Posterior vena cava (tissue), 2 donors: ENCODE measurements at regions not wholly inside any gene's neighbourhood (a gene's known extent, or its start where the extent isn't known, plus 50 kb on each side); places are given as distances from the start of the nearest gene placed in this dataset.

ENCODE experiments used
- DNase-seq: peaks from one replicate; pipeline ENCODE4 v3.0.0-alpha.2; 2020; ENCODE audit warnings: low spot score
- intact Hi-C, 2 donors: fragments of 100-400 bp; cut with DNase I; formaldehyde crosslinking; loops; one replicate each; pipeline versions ENCODE4 v1.14.1 to v1.14.2; 2022 to 2023
- donor health status: DM: yes; HTN: yes; CAD: no.
- donor health status: DM: yes; HTN: yes; CAD: no.

GRCh38 chr19:31706691-31707620, 357.7 kb upstream of the TSHZ3 start:
- intact Hi-C loops: no loop called here

DNA sequence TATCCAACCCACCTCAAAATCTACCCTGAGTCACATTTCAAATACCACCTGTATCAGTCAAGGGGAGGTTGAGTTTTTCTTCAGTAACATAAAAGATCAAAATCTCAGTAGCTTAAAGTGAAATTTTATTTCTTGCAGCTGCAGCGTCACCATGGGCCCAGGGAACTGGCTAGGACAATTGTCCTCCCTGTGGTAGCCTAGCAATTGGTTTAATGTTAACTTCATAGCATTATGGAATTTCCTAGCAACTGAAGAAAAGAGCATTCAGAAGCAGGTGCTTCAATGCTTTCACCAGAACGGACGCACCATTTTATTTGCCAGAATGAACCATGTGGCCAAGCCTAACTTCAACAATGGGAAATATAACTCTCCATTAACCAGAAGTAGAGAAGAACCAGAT, 359.3 kb upstream of the TSHZ3 start:
- intact Hi-C loops: no loop called here

More at GRCh38 chr19:31706691-31707620, 357.7 kb upstream of the TSHZ3 start:
- DNase-seq: no peak

DNA sequence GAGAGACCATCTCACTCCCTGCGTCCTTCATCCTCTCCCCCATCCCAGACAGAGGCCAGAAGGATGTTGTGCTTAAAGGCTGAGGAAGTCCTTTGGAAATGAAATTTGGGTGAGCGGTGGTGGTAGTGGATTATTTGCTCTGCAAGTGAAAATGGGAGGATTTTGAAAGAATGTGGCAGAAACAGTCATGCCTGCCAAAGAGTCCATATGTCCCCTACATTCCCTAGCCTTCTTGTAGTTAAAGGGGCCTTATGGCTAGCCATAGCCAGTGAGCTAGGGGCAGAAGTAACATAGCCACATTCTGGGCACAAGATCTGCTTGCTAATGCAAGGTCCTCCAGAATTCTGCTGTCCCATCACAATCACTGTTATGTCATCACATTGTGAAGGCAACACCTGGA, 360.2 kb upstream of the TSHZ3 start:
- intact Hi-C loops: no loop called here
- DNase-seq: no peak

More for the DNA sequence above, 359.3 kb upstream of the TSHZ3 start:
- DNase-seq: no peak

DNA sequence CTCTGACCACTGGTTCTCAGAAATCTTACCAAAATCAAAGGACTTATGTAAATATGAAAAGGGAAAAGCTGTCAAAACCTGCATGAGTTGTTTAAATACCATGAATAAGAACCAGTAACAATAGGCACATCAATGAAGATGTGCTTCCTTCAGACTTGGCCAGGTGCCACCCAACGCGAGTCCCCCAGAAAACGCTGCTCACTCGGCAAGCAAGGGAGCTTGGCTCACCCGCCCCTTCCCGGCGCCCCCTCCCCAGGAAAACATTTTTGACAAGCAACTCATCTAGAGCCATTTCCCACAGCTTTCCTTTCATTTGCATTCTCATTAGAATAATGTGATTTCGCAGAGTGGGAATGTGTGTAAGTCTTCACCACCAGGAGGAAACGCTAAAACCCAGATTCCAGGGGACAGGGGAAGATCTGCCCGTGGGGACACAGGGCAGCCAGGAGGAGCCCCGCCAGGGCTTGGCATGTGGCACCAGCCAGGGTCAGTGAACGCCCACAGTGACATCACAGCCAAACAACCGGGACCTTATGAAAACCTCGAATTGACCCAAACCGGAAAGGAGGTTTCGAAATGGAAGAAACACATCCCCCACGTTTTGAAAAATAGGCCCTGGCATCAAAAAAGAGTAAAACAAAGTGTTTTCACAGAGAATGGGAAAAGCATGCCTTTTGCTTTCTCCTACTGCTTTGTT, 366.2 kb upstream of the TSHZ3 start:
- DNase-seq: no peak
- intact Hi-C loops: no loop called here

GRCh38 chr19:31716826-31717225, 367.6 kb upstream of the TSHZ3 start:
- no peak for DNase-seq
- intact Hi-C loops: no loop called here

DNA sequence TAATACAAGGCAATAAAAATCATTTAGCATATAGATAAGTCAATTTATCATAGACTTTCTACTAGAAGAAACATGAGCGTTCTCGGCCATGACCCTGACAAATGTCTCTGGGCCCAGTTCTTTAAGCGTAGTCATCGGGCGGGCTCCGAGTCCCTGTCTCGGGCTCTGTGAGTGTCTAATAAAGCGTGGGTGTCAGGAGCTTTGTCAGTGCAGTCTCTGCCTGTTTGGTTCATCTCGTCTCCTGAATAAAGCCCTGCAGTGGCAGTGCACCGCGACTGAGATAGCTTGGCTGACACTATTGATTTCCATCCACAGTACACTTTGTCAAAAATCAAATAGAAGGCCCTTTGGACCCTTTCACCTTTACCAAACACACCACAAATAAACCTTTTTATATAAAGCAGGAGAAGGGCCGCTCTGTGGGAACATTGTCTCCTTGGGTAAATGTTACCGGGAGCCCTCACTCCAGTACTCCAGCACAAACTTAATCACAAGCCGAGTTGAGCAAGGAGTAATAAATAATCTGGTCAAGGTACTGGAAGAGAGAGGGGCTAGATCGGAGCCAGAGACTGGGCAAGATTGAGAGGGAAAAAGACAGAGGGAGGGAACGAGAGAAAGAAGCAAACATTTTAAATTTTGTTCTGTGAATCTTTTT, 368.2 kb upstream of the TSHZ3 start:
- intact Hi-C loops: no loop called here

GRCh38 chr19:31718032-31718431, 368.8 kb upstream of the TSHZ3 start:
- intact Hi-C loops: no loop called here
- DNase-seq: no peak

More for the DNA sequence above, 368.2 kb upstream of the TSHZ3 start:
- DNase-seq: no peak

DNA sequence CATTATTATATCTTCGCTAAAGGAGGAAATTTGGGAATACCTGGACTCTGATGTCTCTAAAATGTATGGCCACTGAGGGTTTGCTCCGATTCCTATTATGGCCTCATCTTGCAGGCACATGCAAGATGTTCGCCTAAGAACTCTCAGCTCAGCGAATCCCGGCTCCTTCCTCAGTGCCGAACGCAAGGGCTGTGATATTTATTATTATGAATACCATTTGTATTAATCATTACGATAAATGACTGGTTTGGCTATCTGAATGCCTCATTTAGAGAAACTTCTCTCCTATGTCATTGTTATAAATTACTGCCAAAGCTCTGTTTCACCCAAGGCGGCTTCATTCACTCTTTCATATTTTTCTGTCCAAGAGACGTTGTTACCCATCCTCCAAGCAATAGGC, 369.7 kb upstream of the TSHZ3 start:
- intact Hi-C loops: no loop called here
- DNase-seq: no peak

- DNase-seq: no peak
- intact Hi-C loops: no loop called here
Measured at GRCh38 chr19:31723101-31723500, 373.9 kb upstream of the TSHZ3 start.

- intact Hi-C loops: no loop called here
- DNase-seq: no peak
Measured at GRCh38 chr19:31725051-31725450, 375.8 kb upstream of the TSHZ3 start.

- no peak for DNase-seq
- intact Hi-C loops: no loop called here
Measured at GRCh38 chr19:31727536-31727935, 378.3 kb upstream of the TSHZ3 start.

GRCh38 chr19:31730270-31730669, 381.0 kb upstream of the TSHZ3 start:
- DNase-seq: no peak
- intact Hi-C loops: no loop called here

DNA sequence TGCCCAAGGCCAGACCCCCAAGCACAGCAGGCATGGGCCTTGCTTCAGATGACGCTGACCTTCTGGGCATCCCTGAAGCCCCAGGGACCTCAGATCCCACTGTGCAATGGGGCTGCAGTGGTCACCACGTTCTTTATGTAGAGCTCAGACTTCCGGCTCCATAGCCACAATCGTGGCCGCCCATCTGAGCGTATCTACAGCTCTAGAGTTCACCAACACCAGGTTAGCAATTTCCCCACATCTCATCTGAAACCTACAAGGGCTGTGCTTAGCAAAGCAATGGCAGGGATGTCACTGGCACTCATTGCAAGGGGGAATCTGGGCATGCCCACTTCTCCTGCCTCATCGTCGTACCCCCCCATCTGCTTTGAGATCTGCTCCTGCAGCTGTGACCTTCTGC, 384.4 kb upstream of the TSHZ3 start:
- no peak for DNase-seq
- intact Hi-C loops: no loop called here

DNA sequence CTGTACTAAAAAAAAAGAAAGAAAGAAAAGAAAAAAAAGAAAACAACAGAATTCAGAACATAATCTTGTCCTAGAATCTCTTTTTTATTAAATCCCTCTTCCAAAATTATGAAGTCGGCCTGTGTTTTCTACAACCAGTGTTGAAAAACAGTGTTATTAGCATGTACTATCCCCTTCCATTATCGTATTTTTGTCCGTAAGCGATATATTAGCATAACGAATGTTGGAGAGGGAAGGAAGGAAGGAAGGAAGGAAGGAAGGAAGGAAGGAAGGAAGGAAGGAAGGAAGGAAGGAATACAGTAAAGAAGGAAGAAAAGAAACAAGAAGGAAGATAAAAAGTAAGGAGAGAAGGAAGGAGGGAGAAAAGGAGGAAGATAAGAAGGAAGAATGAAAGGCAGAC, 393.0 kb upstream of the TSHZ3 start:
- intact Hi-C loops: no loop called here
- no peak for DNase-seq

DNA sequence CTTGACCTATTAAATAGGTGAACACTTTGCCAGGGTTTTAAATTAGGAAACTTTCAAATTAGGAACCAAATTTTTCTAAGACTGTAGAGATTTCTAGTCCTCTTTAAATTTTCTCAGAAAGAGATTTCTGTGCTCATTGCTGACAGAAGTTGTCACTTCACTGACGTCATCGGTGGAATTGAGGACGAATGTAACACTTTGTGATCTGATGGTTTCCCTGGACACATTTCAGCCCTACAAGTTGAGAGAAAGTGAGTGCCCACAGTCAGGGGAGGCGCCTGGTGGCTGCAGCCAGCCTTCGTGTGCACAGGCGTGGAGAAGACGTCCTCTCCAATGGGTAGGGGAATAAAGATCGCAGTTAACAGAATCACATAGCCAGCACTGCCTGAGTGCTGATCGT, 396.5 kb upstream of the TSHZ3 start:
- intact Hi-C loops: no loop called here

DNA sequence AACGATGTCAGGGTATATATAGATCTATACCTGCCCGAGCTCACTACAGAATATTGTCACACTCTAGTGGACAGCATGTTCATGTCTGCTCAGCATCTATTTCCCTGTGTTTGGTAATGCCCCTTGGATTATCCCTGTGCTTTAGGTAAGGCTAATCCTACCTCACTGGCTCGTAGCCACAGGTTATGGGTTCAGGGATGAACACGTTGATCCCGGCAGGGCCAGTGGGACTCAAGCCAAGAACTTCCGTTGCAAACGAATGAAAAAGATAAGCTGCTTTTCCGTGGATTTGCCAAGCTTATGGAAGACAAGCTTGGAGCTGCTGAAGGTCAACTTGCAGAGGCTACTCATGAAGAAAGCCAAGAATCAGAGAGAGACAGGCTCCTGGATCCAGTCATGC, 400.0 kb upstream of the TSHZ3 start:
- intact Hi-C loops: no loop called here
- DNase-seq: no peak

More for the DNA sequence above, 396.5 kb upstream of the TSHZ3 start:
- no peak for DNase-seq

- DNase-seq: no peak
- intact Hi-C loops: no loop called here
Measured at GRCh38 chr19:31759359-31759758, 410.1 kb upstream of the TSHZ3 start.

GRCh38 chr19:31761281-31761913, 412.2 kb upstream of the TSHZ3 start:
- intact Hi-C loops: no loop called here
- DNase-seq: no peak

- no peak for DNase-seq
- intact Hi-C loops: no loop called here
Measured at GRCh38 chr19:31770223-31770622, 421.0 kb upstream of the TSHZ3 start.

DNA sequence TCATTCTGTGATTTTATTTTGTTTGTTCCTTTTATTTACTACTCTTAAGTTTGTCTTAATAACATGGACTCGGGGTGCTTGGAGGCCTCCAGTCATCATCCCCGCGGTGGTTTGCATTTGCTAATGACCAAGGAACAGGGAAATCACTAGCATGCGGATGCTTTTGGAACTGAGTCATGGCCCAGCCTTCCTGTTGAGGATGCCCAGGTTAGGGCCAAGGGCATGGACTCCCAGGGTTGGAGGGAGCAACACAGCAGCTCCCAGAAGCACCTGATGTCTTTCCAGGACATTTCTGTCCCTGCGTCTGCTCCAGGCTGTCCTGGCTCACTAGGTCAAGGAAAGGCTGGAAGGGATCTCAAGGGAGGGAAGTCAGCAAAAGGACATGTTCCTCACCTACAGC, 423.7 kb upstream of the TSHZ3 start:
- no peak for DNase-seq
- intact Hi-C loops: no loop called here
